KOPT-K1 (cell line): ENCODE measurements at regions not wholly inside any gene's neighbourhood (a gene's known extent, or its start where the extent isn't known, plus 50 kb on each side); places are given as distances from the start of the nearest gene placed in this dataset.

ENCODE experiments used
- H3K27ac ChIP-seq: fragments of 200-600 bp; sonication (generic); 2 replicates; pipeline ENCODE4 v1.5.1; 2016; ENCODE audit warnings: antibody characterized with exemption, mild to moderate bottlenecking, low read depth, low read length; ENCODE audit not compliant: poor library complexity, severe bottlenecking
- H3K36me3 ChIP-seq: fragments of 200-600 bp; sonication (generic); 2 replicates; pipeline ENCODE4 v1.5.1; 2017; ENCODE audit warnings: antibody characterized with exemption, mild to moderate bottlenecking, low read length, moderate library complexity; ENCODE audit not compliant: insufficient read depth
- H3K9me3 ChIP-seq: fragments of 200-600 bp; sonication (generic); 2 replicates; pipeline ENCODE4 v1.5.1; 2017; ENCODE audit warnings: antibody characterized with exemption, low read length, mild to moderate bottlenecking; ENCODE audit not compliant: insufficient read depth, poor library complexity, severe bottlenecking

- no peaks in the 10 kb centered on the region for H3K36me3 ChIP-seq
- H3K27ac ChIP-seq = no peak overlapping the region
- no peaks in the 10 kb centered on the region for H3K9me3 ChIP-seq
Measured at GRCh38 chr5:1934801-1935429, 52.2 kb upstream of the IRX4 start.

GRCh38 chr5:1934056-1934394, 51.3 kb upstream of the IRX4 start:
- no peak overlapping the region for H3K27ac ChIP-seq
- peaks cover 5% of the 10 kb centered on the region for H3K9me3 ChIP-seq
- no peaks in the 10 kb centered on the region for H3K36me3 ChIP-seq

GRCh38 chr5:1933364-1934055, 50.8 kb upstream of the IRX4 start:
- Histone ChIP-seq H3K27ac (no peak overlapping the region), H3K9me3 (peaks cover 5% of the 10 kb centered on the region), H3K36me3 (no peaks in the 10 kb centered on the region)
